ENCODE measurements at regions not wholly inside any gene's neighbourhood (a gene's known extent, or its start where the extent isn't known, plus 50 kb on each side); places are given as distances from the start of the nearest gene placed in this dataset.
A peak's percentile ranks its signal among the peaks of the same experiment; 100 is the strongest.

- Histone ChIP-seq H4K5ac (ENCODE audit: low read length) (no peak overlapping the region), H3K9ac (ENCODE audit: low read length) (no peak overlapping the region), H4K8ac (ENCODE audit: low read depth, low read length) (no peak overlapping the region), H3K36me3 (ENCODE audit: control insufficient read depth, insufficient read depth, low read length) (no peaks in the 10 kb centered on the region), H3K4ac (ENCODE audit: low read depth, low read length) (no peak overlapping the region), H3K79me2 (ENCODE audit: control insufficient read depth, insufficient read depth, low read length) (no peaks in the 10 kb centered on the region), H3K4me2 (ENCODE audit: low read length) (no peak overlapping the region), H2BK5ac (ENCODE audit: low read length) (no peak overlapping the region), H2BK15ac (replicated peaks; ENCODE audit: low read depth) (no peak overlapping the region), H3K27me3 (ENCODE audit: insufficient read depth, low read length, poor library complexity) (no peaks in the 10 kb centered on the region), H3K4me1 (ENCODE audit: control insufficient read depth, low read depth, low read length) (no peaks in the 10 kb centered on the region), H2AK5ac (ENCODE audit: low read length) (no peak overlapping the region), H3K23ac (ENCODE audit: low read length) (no peak overlapping the region), H2BK120ac (ENCODE audit: low read depth, low read length) (no peak overlapping the region), H3K56ac (ENCODE audit: low read length) (no peak overlapping the region), H3K79me1 (ENCODE audit: low read length) (no peaks in the 10 kb centered on the region), H3K27ac (ENCODE audit: low read depth, low read length) (no peak overlapping the region), H3K4me3 (ENCODE audit: low read length) (no peak overlapping the region), H3K18ac (ENCODE audit: low read length) (no peak overlapping the region)
- no peak for DNase-seq
These were observed 482.0 kb downstream of the SATB2 start for GRCh38 chr2:198975779-198976178.

GRCh38 chr2:198973785-198974184, 484.0 kb downstream of the SATB2 start:
- Histone ChIP-seq H2BK5ac (ENCODE audit: low read length) (no peak overlapping the region), H3K23ac (ENCODE audit: low read length) (no peak overlapping the region), H3K4me1 (ENCODE audit: control insufficient read depth, low read depth, low read length) (no peaks in the 10 kb centered on the region), H3K4me2 (ENCODE audit: low read length) (no peak overlapping the region), H3K27ac (ENCODE audit: low read depth, low read length) (no peak overlapping the region), H2AK5ac (ENCODE audit: low read length) (no peak overlapping the region), H3K4me3 (ENCODE audit: low read length) (no peak overlapping the region), H4K8ac (ENCODE audit: low read depth, low read length) (no peak overlapping the region), H3K79me1 (ENCODE audit: low read length) (no peaks in the 10 kb centered on the region), H3K27me3 (ENCODE audit: insufficient read depth, low read length, poor library complexity) (no peaks in the 10 kb centered on the region), H3K56ac (ENCODE audit: low read length) (no peak overlapping the region), H3K9ac (ENCODE audit: low read length) (no peak overlapping the region), H3K36me3 (ENCODE audit: control insufficient read depth, insufficient read depth, low read length) (no peaks in the 10 kb centered on the region), H3K4ac (ENCODE audit: low read depth, low read length) (no peak overlapping the region), H2BK120ac (ENCODE audit: low read depth, low read length) (no peak overlapping the region), H2BK15ac (replicated peaks; ENCODE audit: low read depth) (no peak overlapping the region), H3K79me2 (ENCODE audit: control insufficient read depth, insufficient read depth, low read length) (no peaks in the 10 kb centered on the region), H4K5ac (ENCODE audit: low read length) (no peak overlapping the region), H3K18ac (ENCODE audit: low read length) (no peak overlapping the region)
- DNase-seq: no peak
- no CpG with 5 or more reads among the region's 2 CpGs for WGBS (ENCODE audit: extremely low coverage, insufficient coverage, low lambda C conversion rate)

- Histone ChIP-seq H3K18ac (ENCODE audit: low read length) (no peak overlapping the region), H2BK5ac (ENCODE audit: low read length) (no peak overlapping the region), H3K4me1 (ENCODE audit: control insufficient read depth, low read depth, low read length) (no peaks in the 10 kb centered on the region), H3K4me2 (ENCODE audit: low read length) (no peak overlapping the region), H3K27me3 (ENCODE audit: insufficient read depth, low read length, poor library complexity) (no peaks in the 10 kb centered on the region), H3K9ac (ENCODE audit: low read length) (no peak overlapping the region), H3K79me2 (ENCODE audit: control insufficient read depth, insufficient read depth, low read length) (no peaks in the 10 kb centered on the region), H2AK5ac (ENCODE audit: low read length) (no peak overlapping the region), H3K4me3 (ENCODE audit: low read length) (no peak overlapping the region), H4K5ac (ENCODE audit: low read length) (no peak overlapping the region), H3K27ac (ENCODE audit: low read depth, low read length) (no peak overlapping the region), H3K56ac (ENCODE audit: low read length) (no peak overlapping the region), H3K23ac (ENCODE audit: low read length) (no peak overlapping the region), H2BK15ac (replicated peaks; ENCODE audit: low read depth) (no peak overlapping the region), H3K79me1 (ENCODE audit: low read length) (no peaks in the 10 kb centered on the region), H2BK120ac (ENCODE audit: low read depth, low read length) (no peak overlapping the region), H3K36me3 (ENCODE audit: control insufficient read depth, insufficient read depth, low read length) (no peaks in the 10 kb centered on the region), H3K4ac (ENCODE audit: low read depth, low read length) (no peak overlapping the region), H4K8ac (ENCODE audit: low read depth, low read length) (no peak overlapping the region)
- no CpG with 5 or more reads among the region's 3 CpGs for WGBS (ENCODE audit: extremely low coverage, insufficient coverage, low lambda C conversion rate)
- DNase-seq: no peak
These were observed 484.6 kb downstream of the SATB2 start for GRCh38 chr2:198973181-198973580.

GRCh38 chr2:198968545-198968944, 489.2 kb downstream of the SATB2 start:
- Histone ChIP-seq H3K56ac (ENCODE audit: low read length) (no peak overlapping the region), H3K27ac (ENCODE audit: low read depth, low read length) (no peak overlapping the region), H4K5ac (ENCODE audit: low read length) (no peak overlapping the region), H3K36me3 (ENCODE audit: control insufficient read depth, insufficient read depth, low read length) (no peaks in the 10 kb centered on the region), H3K18ac (ENCODE audit: low read length) (no peak overlapping the region), H3K4ac (ENCODE audit: low read depth, low read length) (no peak overlapping the region), H3K27me3 (ENCODE audit: insufficient read depth, low read length, poor library complexity) (no peaks in the 10 kb centered on the region), H2BK15ac (replicated peaks; ENCODE audit: low read depth) (no peak overlapping the region), H3K4me2 (ENCODE audit: low read length) (no peak overlapping the region), H3K79me2 (ENCODE audit: control insufficient read depth, insufficient read depth, low read length) (no peaks in the 10 kb centered on the region), H2AK5ac (ENCODE audit: low read length) (no peak overlapping the region), H3K23ac (ENCODE audit: low read length) (no peak overlapping the region), H3K4me1 (ENCODE audit: control insufficient read depth, low read depth, low read length) (no peaks in the 10 kb centered on the region), H3K9ac (ENCODE audit: low read length) (no peak overlapping the region), H2BK120ac (ENCODE audit: low read depth, low read length) (no peak overlapping the region), H4K8ac (ENCODE audit: low read depth, low read length) (no peak overlapping the region), H2BK5ac (ENCODE audit: low read length) (no peak overlapping the region), H3K4me3 (ENCODE audit: low read length) (no peak overlapping the region), H3K79me1 (ENCODE audit: low read length) (no peaks in the 10 kb centered on the region)
- WGBS (ENCODE audit: extremely low coverage, insufficient coverage, low lambda C conversion rate): no CpG with 5 or more reads among the region's 2 CpGs
- DNase-seq: peak; percentile 4

GRCh38 chr2:198966269-198966668, 491.5 kb downstream of the SATB2 start:
- Histone ChIP-seq H2BK15ac (replicated peaks; ENCODE audit: low read depth) (no peak overlapping the region), H4K5ac (ENCODE audit: low read length) (no peak overlapping the region), H3K4me3 (ENCODE audit: low read length) (no peak overlapping the region), H3K36me3 (ENCODE audit: control insufficient read depth, insufficient read depth, low read length) (no peaks in the 10 kb centered on the region), H2BK120ac (ENCODE audit: low read depth, low read length) (no peak overlapping the region), H3K79me2 (ENCODE audit: control insufficient read depth, insufficient read depth, low read length) (no peaks in the 10 kb centered on the region), H3K9ac (ENCODE audit: low read length) (no peak overlapping the region), H2BK5ac (ENCODE audit: low read length) (no peak overlapping the region), H3K27ac (ENCODE audit: low read depth, low read length) (no peak overlapping the region), H3K23ac (ENCODE audit: low read length) (no peak overlapping the region), H2AK5ac (ENCODE audit: low read length) (no peak overlapping the region), H3K79me1 (ENCODE audit: low read length) (no peaks in the 10 kb centered on the region), H3K27me3 (ENCODE audit: insufficient read depth, low read length, poor library complexity) (no peaks in the 10 kb centered on the region), H4K8ac (ENCODE audit: low read depth, low read length) (no peak overlapping the region), H3K4me1 (ENCODE audit: control insufficient read depth, low read depth, low read length) (no peaks in the 10 kb centered on the region), H3K4me2 (ENCODE audit: low read length) (no peak overlapping the region), H3K18ac (ENCODE audit: low read length) (no peak overlapping the region), H3K56ac (ENCODE audit: low read length) (no peak overlapping the region), H3K4ac (ENCODE audit: low read depth, low read length) (no peak overlapping the region)
- DNase-seq: no peak

GRCh38 chr2:198961547-198961946, 496.2 kb downstream of the SATB2 start:
- Histone ChIP-seq H4K5ac (ENCODE audit: low read length) (no peak overlapping the region), H3K56ac (ENCODE audit: low read length) (no peak overlapping the region), H2BK120ac (ENCODE audit: low read depth, low read length) (no peak overlapping the region), H2AK5ac (ENCODE audit: low read length) (no peak overlapping the region), H4K8ac (ENCODE audit: low read depth, low read length) (no peak overlapping the region), H3K27me3 (ENCODE audit: insufficient read depth, low read length, poor library complexity) (no peaks in the 10 kb centered on the region), H3K4me3 (ENCODE audit: low read length) (no peak overlapping the region), H2BK15ac (replicated peaks; ENCODE audit: low read depth) (no peak overlapping the region), H3K4me1 (ENCODE audit: control insufficient read depth, low read depth, low read length) (no peaks in the 10 kb centered on the region), H3K9ac (ENCODE audit: low read length) (no peak overlapping the region), H3K79me1 (ENCODE audit: low read length) (no peaks in the 10 kb centered on the region), H3K4me2 (ENCODE audit: low read length) (no peak overlapping the region), H3K4ac (ENCODE audit: low read depth, low read length) (no peak overlapping the region), H3K18ac (ENCODE audit: low read length) (no peak overlapping the region), H3K79me2 (ENCODE audit: control insufficient read depth, insufficient read depth, low read length) (no peaks in the 10 kb centered on the region), H3K23ac (ENCODE audit: low read length) (no peak overlapping the region), H3K27ac (ENCODE audit: low read depth, low read length) (no peak overlapping the region), H3K36me3 (ENCODE audit: control insufficient read depth, insufficient read depth, low read length) (no peaks in the 10 kb centered on the region), H2BK5ac (ENCODE audit: low read length) (no peak overlapping the region)
- DNase-seq: peak; percentile 6
